Vagina (tissue), 2 donors: ENCODE measurements at regions not wholly inside any gene's neighbourhood (a gene's known extent, or its start where the extent isn't known, plus 50 kb on each side); places are given as distances from the start of the nearest gene placed in this dataset.

Experiments used
- POLR2A ChIP-seq, 2 donors: fragments of 450-650 bp; IDR thresholded peaks; one replicate each; pipeline ENCODE4 v1.6.1; 2017; ENCODE audit warnings: antibody characterized with exemption in 2 of 2, mild to moderate bottlenecking in 2 of 2, moderate library complexity in 2 of 2
- TF ChIP-seq, protein P1 (sequence below), 3 experiments: fragments of 450-650 bp in 2 of 3; fragments of 200-600 bp in 1 of 3; sonication (generic) in 1 of 3; IDR thresholded peaks; one replicate each; pipeline ENCODE4 v1.5.1; 2017 to 2019; ENCODE audit warnings: antibody characterized with exemption in 3 of 3, mild to moderate bottlenecking in 2 of 3, moderate library complexity in 2 of 3

DNA sequence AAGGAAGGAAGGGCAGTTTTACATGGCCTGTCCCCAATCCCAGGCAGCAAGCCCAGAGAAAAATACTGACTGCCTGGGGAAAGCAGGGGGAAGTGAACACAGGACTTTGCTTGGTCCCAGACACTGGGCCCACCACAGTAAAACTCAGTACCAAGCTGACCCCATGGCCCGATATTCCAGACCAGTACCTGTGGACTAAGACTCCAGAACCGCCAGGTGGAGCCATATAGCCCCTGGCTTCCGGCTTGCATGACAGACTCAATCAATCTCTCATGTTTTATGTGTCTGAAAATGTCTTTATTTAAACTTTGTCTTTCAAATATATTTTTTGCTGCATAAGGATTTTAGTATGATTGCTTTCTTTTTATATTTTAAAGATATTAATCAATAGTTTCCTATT is 767.9 kb upstream of the SLITRK6 start:
- TF ChIP-seq, protein P1, sequence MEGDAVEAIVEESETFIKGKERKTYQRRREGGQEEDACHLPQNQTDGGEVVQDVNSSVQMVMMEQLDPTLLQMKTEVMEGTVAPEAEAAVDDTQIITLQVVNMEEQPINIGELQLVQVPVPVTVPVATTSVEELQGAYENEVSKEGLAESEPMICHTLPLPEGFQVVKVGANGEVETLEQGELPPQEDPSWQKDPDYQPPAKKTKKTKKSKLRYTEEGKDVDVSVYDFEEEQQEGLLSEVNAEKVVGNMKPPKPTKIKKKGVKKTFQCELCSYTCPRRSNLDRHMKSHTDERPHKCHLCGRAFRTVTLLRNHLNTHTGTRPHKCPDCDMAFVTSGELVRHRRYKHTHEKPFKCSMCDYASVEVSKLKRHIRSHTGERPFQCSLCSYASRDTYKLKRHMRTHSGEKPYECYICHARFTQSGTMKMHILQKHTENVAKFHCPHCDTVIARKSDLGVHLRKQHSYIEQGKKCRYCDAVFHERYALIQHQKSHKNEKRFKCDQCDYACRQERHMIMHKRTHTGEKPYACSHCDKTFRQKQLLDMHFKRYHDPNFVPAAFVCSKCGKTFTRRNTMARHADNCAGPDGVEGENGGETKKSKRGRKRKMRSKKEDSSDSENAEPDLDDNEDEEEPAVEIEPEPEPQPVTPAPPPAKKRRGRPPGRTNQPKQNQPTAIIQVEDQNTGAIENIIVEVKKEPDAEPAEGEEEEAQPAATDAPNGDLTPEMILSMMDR (IDR thresholded peaks at IDR 0.05) = no peak
- no peak for TF ChIP-seq POLR2A (IDR thresholded peaks at IDR 0.05)
